ENCODE measurements at regions not wholly inside any gene's neighbourhood (a gene's known extent, or its start where the extent isn't known, plus 50 kb on each side); places are given as distances from the start of the nearest gene placed in this dataset.

DNA sequence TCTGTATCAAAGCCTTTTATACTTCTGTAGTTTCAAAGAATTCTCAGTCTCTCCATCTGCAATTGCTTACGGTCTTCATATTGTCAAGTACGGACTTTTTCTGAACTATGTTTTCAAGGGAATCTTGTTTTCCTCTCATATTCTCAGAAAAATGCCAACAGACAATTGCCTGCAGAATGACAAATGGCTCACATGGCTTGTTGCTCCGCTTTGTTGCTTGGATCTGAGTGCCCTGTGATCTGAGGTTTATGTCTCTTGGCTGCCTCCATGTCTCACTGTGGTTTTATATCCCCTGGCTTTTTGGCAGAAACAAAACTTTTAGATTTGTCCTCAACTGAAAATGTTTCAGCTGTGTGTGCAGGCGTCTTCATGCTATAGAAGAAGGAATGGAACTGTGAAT, 285.4 kb upstream of the CHD6 start:
- TF ChIP-seq CREM (IDR thresholded peaks at IDR 0.05) = no peak
- TF ChIP-seq CREM (CRISPR knock-in tag; IDR thresholded peaks at IDR 0.05) = no peak
- TF ChIP-seq ZFP36 (IDR thresholded peaks at IDR 0.05; ENCODE audit: borderline replicate concordance, low read depth, low read length, partially characterized antibody) = no peak
- no peak for TF ChIP-seq CAMTA2 (CRISPR knock-in tag; IDR thresholded peaks at IDR 0.05; ENCODE audit: borderline replicate concordance)
- TF ChIP-seq ZNF10 (CRISPR knock-in tag; IDR thresholded peaks at IDR 0.05; ENCODE audit: borderline replicate concordance, low read depth) = no peak
- TF ChIP-seq ZNF660 (CRISPR knock-in tag; IDR thresholded peaks at IDR 0.05; ENCODE audit: borderline replicate concordance, low read depth) = no peak
- TF ChIP-seq POLR2AphosphoS5 (IDR thresholded peaks at IDR 0.05; ENCODE audit: low read depth, low read length) = no peak
- no peak for TF ChIP-seq RCOR2 (CRISPR knock-in tag; IDR thresholded peaks at IDR 0.05)
- TF ChIP-seq MAZ (IDR thresholded peaks at IDR 0.05; ENCODE audit: borderline replicate concordance, low read depth, low read length) = no peak
- no peak for TF ChIP-seq MAZ (CRISPR knock-in tag; IDR thresholded peaks at IDR 0.05; ENCODE audit: low read depth)
